ENCODE measurements at regions not wholly inside any gene's neighbourhood (a gene's known extent, or its start where the extent isn't known, plus 50 kb on each side); places are given as distances from the start of the nearest gene placed in this dataset.

GRCh38 chr13:63156816-63157215, 1741.2 kb upstream of the PCDH20 start:
- TF ChIP-seq, protein P1, sequence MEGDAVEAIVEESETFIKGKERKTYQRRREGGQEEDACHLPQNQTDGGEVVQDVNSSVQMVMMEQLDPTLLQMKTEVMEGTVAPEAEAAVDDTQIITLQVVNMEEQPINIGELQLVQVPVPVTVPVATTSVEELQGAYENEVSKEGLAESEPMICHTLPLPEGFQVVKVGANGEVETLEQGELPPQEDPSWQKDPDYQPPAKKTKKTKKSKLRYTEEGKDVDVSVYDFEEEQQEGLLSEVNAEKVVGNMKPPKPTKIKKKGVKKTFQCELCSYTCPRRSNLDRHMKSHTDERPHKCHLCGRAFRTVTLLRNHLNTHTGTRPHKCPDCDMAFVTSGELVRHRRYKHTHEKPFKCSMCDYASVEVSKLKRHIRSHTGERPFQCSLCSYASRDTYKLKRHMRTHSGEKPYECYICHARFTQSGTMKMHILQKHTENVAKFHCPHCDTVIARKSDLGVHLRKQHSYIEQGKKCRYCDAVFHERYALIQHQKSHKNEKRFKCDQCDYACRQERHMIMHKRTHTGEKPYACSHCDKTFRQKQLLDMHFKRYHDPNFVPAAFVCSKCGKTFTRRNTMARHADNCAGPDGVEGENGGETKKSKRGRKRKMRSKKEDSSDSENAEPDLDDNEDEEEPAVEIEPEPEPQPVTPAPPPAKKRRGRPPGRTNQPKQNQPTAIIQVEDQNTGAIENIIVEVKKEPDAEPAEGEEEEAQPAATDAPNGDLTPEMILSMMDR (IDR thresholded peaks at IDR 0.05) = no peak
- no peak for TF ChIP-seq POLR2A (IDR thresholded peaks at IDR 0.05)
